GM23338 (cell line): ENCODE measurements at regions not wholly inside any gene's neighbourhood (a gene's known extent, or its start where the extent isn't known, plus 50 kb on each side); places are given as distances from the start of the nearest gene placed in this dataset.

Source experiments
- CREB1 ChIP-seq: fragments of 250-450 bp; sonication (Bioruptor Pico); IDR thresholded peaks from 2 replicates; pipeline ENCODE4 v1.5.0; 2020; ENCODE audit warnings: low read depth, mild to moderate bottlenecking, moderate library complexity
- ETS1 ChIP-seq: IDR thresholded peaks from 2 replicates; pipeline ENCODE4 v1.6.1; 2016; ENCODE audit warnings: antibody characterized with exemption
- EZH2 ChIP-seq: fragments of 200-600 bp; sonication (generic); IDR thresholded peaks from one replicate; pipeline ENCODE4 v1.8.0; 2017; ENCODE audit warnings: antibody characterized with exemption, mild to moderate bottlenecking, low read depth; ENCODE audit not compliant: unreplicated experiment
- EZH2phosphoT487 ChIP-seq: fragments of 200-600 bp; sonication (generic); IDR thresholded peaks from one replicate; pipeline ENCODE4 v1.8.1; 2018; ENCODE audit warnings: antibody characterized with exemption; ENCODE audit not compliant: unreplicated experiment
- JUNB ChIP-seq: IDR thresholded peaks from one replicate; pipeline ENCODE4 v1.6.1; 2016; ENCODE audit warnings: antibody characterized with exemption; ENCODE audit not compliant: unreplicated experiment
- NANOG ChIP-seq: IDR thresholded peaks from 2 replicates; pipeline ENCODE4 v1.6.1; 2016; ENCODE audit warnings: antibody characterized with exemption, borderline replicate concordance
- POLR2AphosphoS5 ChIP-seq: IDR thresholded peaks from 2 replicates; pipeline ENCODE4 v1.6.1; 2016; ENCODE audit warnings: antibody characterized with exemption, low read depth
- REST ChIP-seq: IDR thresholded peaks from one replicate; pipeline ENCODE4 v1.6.1; 2018; ENCODE audit warnings: antibody characterized with exemption; ENCODE audit not compliant: unreplicated experiment
- ZNF114 ChIP-seq: fragments of 250-450 bp; sonication (Bioruptor Pico); IDR thresholded peaks from 2 replicates; pipeline ENCODE4 v1.5.0; 2020; ENCODE audit warnings: mild to moderate bottlenecking, moderate library complexity
- ZNF331 ChIP-seq: fragments of 250-450 bp; sonication (Bioruptor Pico); IDR thresholded peaks from 2 replicates; pipeline ENCODE4 v1.5.0; 2020; ENCODE audit warnings: low read depth, mild to moderate bottlenecking, moderate library complexity
- ZNF462 ChIP-seq: fragments of 250-450 bp; sonication (Bioruptor Pico); IDR thresholded peaks from 2 replicates; pipeline ENCODE4 v1.5.0; 2020; ENCODE audit warnings: mild to moderate bottlenecking, moderate library complexity
- TF ChIP-seq, protein P1 (sequence below), 2 experiments: fragments of 200-600 bp in 1 of 2; sonication (generic) in 1 of 2; conservative IDR thresholded peaks; 2 replicates each; pipeline versions ENCODE4 v1.5.1 to v1.6.1; 2016 to 2017; ENCODE audit warnings: antibody characterized with exemption in 2 of 2, low read depth in 2 of 2, mild to moderate bottlenecking in 2 of 2, moderate library complexity in 1 of 2

DNA sequence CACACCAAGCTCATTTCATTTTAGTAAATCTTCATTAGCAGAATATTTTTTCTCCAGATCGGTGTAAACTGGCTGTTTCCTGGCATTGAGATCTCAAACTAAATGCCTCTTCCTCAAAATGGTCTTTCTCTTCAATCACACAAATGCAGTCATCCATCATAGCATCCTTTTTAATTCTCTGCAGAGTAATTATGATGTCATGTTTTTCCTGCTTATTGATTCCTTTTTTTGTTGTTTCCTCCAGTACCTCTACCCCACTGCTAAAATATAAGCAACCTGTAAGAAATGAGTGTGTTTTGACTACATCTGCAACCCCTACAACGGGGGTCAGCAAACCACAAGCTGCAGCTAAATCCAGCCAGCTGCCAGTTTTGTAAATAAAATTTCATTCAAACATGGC lies 65.6 kb upstream of the TOM1L1 start:
- TF ChIP-seq, protein P1, sequence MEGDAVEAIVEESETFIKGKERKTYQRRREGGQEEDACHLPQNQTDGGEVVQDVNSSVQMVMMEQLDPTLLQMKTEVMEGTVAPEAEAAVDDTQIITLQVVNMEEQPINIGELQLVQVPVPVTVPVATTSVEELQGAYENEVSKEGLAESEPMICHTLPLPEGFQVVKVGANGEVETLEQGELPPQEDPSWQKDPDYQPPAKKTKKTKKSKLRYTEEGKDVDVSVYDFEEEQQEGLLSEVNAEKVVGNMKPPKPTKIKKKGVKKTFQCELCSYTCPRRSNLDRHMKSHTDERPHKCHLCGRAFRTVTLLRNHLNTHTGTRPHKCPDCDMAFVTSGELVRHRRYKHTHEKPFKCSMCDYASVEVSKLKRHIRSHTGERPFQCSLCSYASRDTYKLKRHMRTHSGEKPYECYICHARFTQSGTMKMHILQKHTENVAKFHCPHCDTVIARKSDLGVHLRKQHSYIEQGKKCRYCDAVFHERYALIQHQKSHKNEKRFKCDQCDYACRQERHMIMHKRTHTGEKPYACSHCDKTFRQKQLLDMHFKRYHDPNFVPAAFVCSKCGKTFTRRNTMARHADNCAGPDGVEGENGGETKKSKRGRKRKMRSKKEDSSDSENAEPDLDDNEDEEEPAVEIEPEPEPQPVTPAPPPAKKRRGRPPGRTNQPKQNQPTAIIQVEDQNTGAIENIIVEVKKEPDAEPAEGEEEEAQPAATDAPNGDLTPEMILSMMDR (conservative IDR thresholded peaks at IDR 0.05; ENCODE audit: low read depth in 2 of 2): no peak
- TF ChIP-seq REST: no peak
- TF ChIP-seq POLR2AphosphoS5: no peak
- no peak for TF ChIP-seq EZH2
- no peak for TF ChIP-seq EZH2phosphoT487
- TF ChIP-seq JUNB: no peak
- TF ChIP-seq CREB1 (CRISPR knock-in tag): no peak
- TF ChIP-seq ZNF114 (CRISPR knock-in tag): no peak
- TF ChIP-seq ZNF331 (CRISPR knock-in tag): no peak
- TF ChIP-seq NANOG: no peak
- TF ChIP-seq ZNF462 (CRISPR knock-in tag): no peak
- no peak for TF ChIP-seq ETS1
